Bronchial epithelial cell (primary cell): ENCODE measurements at regions not wholly inside any gene's neighbourhood (a gene's known extent, or its start where the extent isn't known, plus 50 kb on each side); places are given as distances from the start of the nearest gene placed in this dataset.

Source experiments
- DNase-seq: peaks from one replicate; pipeline ENCODE4 v3.0.0-alpha.2; 2010; ENCODE audit warnings: low read depth
- FAIRE-seq: peaks from 2 replicates; lab custom pipeline; 2011; peaks lifted over from hg19 to GRCh38; lab: Jason Lieb, UNC
- H3K27me3 ChIP-seq: 2 replicates; pipeline ENCODE4 v1.5.1; 2011; ENCODE audit warnings: low read length; ENCODE audit not compliant: control insufficient read depth, insufficient read depth
- H3K36me3 ChIP-seq: 2 replicates; pipeline ENCODE4 v1.5.1; 2011; ENCODE audit warnings: low read length; ENCODE audit not compliant: control insufficient read depth, insufficient read depth
- H3K4me3 ChIP-seq: 2 replicates; pipeline ENCODE4 v1.5.1; 2011; ENCODE audit warnings: mild to moderate bottlenecking, low read depth, low read length, control low read depth
- CTCF ChIP-seq: IDR thresholded peaks from 2 replicates; pipeline ENCODE4 v1.5.1; 2011; ENCODE audit warnings: mild to moderate bottlenecking, moderate library complexity, low read length, control low read depth, inconsistent platforms; ENCODE audit not compliant: insufficient read depth, severe bottlenecking

- DNase-seq (no peak), FAIRE-seq (no peak)
- TF ChIP-seq CTCF: no peak
Observed at GRCh38 chr3:44061961-44062360, 179.7 kb upstream of the TOPAZ1 start.

GRCh38 chr3:44065311-44066094, 176.2 kb upstream of the TOPAZ1 start:
- TF ChIP-seq CTCF: no peak
- Histone ChIP-seq H3K4me3 (no peak overlapping the region), H3K27me3 (no peaks in the 10 kb centered on the region), H3K36me3 (no peaks in the 10 kb centered on the region)
- peak; percentile 62 for DNase-seq
- FAIRE-seq: peak; percentile 75

More at GRCh38 chr3:44061961-44062360, 179.7 kb upstream of the TOPAZ1 start:
- Histone ChIP-seq H3K27me3 (no peaks in the 10 kb centered on the region), H3K36me3 (no peaks in the 10 kb centered on the region), H3K4me3 (no peak overlapping the region)

- TF ChIP-seq CTCF: no peak
- Histone ChIP-seq H3K4me3 (no peak overlapping the region), H3K27me3 (no peaks in the 10 kb centered on the region), H3K36me3 (no peaks in the 10 kb centered on the region)
- DNase-seq (peak; percentile 13), FAIRE-seq (no peak)
Observed at GRCh38 chr3:44066806-44067205, 174.9 kb upstream of the TOPAZ1 start.

- DNase-seq (no peak), FAIRE-seq (no peak)
- Histone ChIP-seq H3K27me3 (no peaks in the 10 kb centered on the region), H3K36me3 (no peaks in the 10 kb centered on the region), H3K4me3 (no peak overlapping the region)
- TF ChIP-seq CTCF: no peak
Observed at GRCh38 chr3:44067431-44067830, 174.3 kb upstream of the TOPAZ1 start.

GRCh38 chr3:44068753-44069152, 172.9 kb upstream of the TOPAZ1 start:
- FAIRE-seq (no peak), DNase-seq (no peak)
- H3K36me3 ChIP-seq: no peaks in the 10 kb centered on the region
- TF ChIP-seq CTCF: no peak
- no peak overlapping the region for H3K4me3 ChIP-seq
- H3K27me3 ChIP-seq: no peaks in the 10 kb centered on the region

- FAIRE-seq (no peak), DNase-seq (peak; percentile 45)
- no peaks in the 10 kb centered on the region for H3K36me3 ChIP-seq
- no peak for TF ChIP-seq CTCF
- H3K4me3 ChIP-seq: no peak overlapping the region
- H3K27me3 ChIP-seq: no peaks in the 10 kb centered on the region
Observed at GRCh38 chr3:44069276-44069675, 172.4 kb upstream of the TOPAZ1 start.
